ENCODE measurements at regions not wholly inside any gene's neighbourhood (a gene's known extent, or its start where the extent isn't known, plus 50 kb on each side); places are given as distances from the start of the nearest gene placed in this dataset.

DNA sequence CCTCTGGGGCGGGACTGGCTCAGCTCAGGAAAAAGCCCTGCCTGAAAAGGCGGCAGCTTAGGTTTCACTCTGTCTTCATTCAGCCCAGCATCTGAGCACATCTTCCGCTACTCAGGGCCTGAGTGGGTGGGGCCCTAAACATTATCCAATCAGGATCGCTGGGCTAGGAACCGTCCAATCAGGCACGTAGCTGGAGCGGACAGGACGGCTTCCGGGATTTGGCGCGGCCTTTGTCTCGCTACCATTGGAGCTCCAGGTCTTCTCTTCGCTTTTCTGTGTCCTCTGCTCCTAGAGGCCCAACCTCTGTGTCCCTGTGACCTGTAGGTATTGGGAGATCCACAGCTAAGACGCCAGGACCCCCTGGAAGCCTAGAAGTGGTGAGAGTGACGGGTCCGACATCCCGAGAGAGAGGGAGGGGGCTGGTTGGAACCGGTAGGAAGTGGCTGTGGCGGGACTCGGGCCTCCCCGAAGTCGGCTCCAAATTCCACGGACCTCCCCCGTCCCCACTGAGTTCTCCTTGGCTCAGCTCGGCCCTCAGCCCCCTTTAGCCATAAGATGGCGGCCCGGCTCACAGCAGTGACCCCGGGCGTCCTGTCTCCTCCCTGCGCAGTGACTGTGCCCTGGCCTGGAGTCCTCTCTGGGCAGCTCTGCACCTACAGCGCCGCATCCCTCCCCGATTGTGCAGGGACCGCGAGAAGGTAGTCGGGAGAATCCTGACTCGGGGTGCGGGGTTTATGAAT, 99.1 kb downstream of the ZNF680 start:
- no peak for TF ChIP-seq POLR2A (IDR thresholded peaks at IDR 0.05)
- TF ChIP-seq CTCF (IDR thresholded peaks at IDR 0.05) = no peak
- peak in 1 of 3 donors; percentile 25 for TF ChIP-seq POLR2AphosphoS5 (IDR thresholded peaks at IDR 0.05)

All from breast epithelium (tissue), 3 donors.